H1 (cell line): ENCODE measurements at regions not wholly inside any gene's neighbourhood (a gene's known extent, or its start where the extent isn't known, plus 50 kb on each side); places are given as distances from the start of the nearest gene placed in this dataset.

Experiments
- EZH2 ChIP-seq: fragments of 200-600 bp; sonication (generic); IDR thresholded peaks from 2 replicates; pipeline ENCODE4 v1.7.1; 2012; ENCODE audit warnings: low read depth, mild to moderate bottlenecking, moderate library complexity, low read length, inconsistent platforms; ENCODE audit not compliant: severe bottlenecking
- RFX5 ChIP-seq: IDR thresholded peaks from 2 replicates; pipeline ENCODE4 v1.6.1; 2011; ENCODE audit warnings: low read depth, low read length, improper control_type of control experiment, borderline replicate concordance
- TF ChIP-seq, protein P1 (sequence below), 3 experiments: IDR thresholded peaks; 1 replicate in 2 of 3; 2 replicates in 1 of 3; pipeline versions ENCODE4 v1.5.1 to v1.6.1; 2011; ENCODE audit warnings: low read length in 3 of 3, mild to moderate bottlenecking in 3 of 3, inconsistent platforms in 2 of 3, low read depth in 1 of 3, moderate library complexity in 1 of 3; ENCODE audit not compliant: insufficient read depth in 1 of 3; ENCODE audit errors: control extremely low read depth in 1 of 3

DNA sequence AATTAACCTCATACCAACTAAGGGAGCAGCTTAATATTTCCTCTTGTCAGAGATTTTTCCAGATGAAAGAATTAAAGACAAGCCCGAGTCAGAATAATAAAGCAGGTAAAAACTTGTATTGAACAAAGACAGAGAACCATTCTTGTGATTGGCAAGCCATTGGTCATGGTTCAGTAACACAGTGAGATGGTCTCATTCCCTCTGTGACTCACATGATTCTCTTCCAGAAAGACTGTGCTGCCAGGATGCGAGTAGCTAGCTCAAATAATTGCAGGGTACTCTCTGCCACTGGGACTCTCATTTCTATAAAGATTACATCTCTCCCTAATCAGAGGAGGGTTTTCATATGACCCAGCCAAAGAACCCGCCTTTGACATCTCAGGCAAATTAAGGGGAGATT, 179.4 kb downstream of the PHLDA1 start:
- TF ChIP-seq, protein P1, sequence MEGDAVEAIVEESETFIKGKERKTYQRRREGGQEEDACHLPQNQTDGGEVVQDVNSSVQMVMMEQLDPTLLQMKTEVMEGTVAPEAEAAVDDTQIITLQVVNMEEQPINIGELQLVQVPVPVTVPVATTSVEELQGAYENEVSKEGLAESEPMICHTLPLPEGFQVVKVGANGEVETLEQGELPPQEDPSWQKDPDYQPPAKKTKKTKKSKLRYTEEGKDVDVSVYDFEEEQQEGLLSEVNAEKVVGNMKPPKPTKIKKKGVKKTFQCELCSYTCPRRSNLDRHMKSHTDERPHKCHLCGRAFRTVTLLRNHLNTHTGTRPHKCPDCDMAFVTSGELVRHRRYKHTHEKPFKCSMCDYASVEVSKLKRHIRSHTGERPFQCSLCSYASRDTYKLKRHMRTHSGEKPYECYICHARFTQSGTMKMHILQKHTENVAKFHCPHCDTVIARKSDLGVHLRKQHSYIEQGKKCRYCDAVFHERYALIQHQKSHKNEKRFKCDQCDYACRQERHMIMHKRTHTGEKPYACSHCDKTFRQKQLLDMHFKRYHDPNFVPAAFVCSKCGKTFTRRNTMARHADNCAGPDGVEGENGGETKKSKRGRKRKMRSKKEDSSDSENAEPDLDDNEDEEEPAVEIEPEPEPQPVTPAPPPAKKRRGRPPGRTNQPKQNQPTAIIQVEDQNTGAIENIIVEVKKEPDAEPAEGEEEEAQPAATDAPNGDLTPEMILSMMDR (IDR thresholded peaks at IDR 0.05; ENCODE audit: control extremely low read depth in 1 of 3, insufficient read depth in 1 of 3, low read depth in 1 of 3, low read length in 3 of 3): no peak
- TF ChIP-seq EZH2 (no peak), RFX5 (no peak)
